Suprapubic skin (tissue), 4 donors: ENCODE measurements at regions not wholly inside any gene's neighbourhood (a gene's known extent, or its start where the extent isn't known, plus 50 kb on each side); places are given as distances from the start of the nearest gene placed in this dataset.

Experiments used
- DNase-seq, 2 donors: peaks; one replicate each; pipeline ENCODE4 v3.0.0-alpha.2; 2019; ENCODE audit warnings: low spot score in 2 of 2
- H3K27ac ChIP-seq: fragments of 200-600 bp; sonication (generic); one replicate; pipeline ENCODE4 v1.5.1; 2019
- H3K27me3 ChIP-seq: fragments of 200-600 bp; sonication (generic); one replicate; pipeline ENCODE4 v1.5.1; 2019
- H3K36me3 ChIP-seq: fragments of 200-600 bp; sonication (generic); one replicate; pipeline ENCODE4 v1.5.1; 2019
- H3K4me1 ChIP-seq: fragments of 200-600 bp; sonication (generic); one replicate; pipeline ENCODE4 v1.5.1; 2019
- H3K4me3 ChIP-seq: fragments of 200-600 bp; sonication (generic); one replicate; pipeline ENCODE4 v1.5.1; 2019; ENCODE audit warnings: mild to moderate bottlenecking
- H3K9me3 ChIP-seq: fragments of 200-600 bp; sonication (generic); one replicate; pipeline ENCODE4 v1.5.1; 2019
- EP300 ChIP-seq: sonication (generic); formaldehyde crosslinking; IDR thresholded peaks from one replicate; pipeline ENCODE4 v1.6.1; 2017; ENCODE audit warnings: antibody characterized with exemption
- POLR2A ChIP-seq, 2 donors: fragments of 450-650 bp; IDR thresholded peaks; one replicate each; pipeline ENCODE4 v1.6.1; 2017; ENCODE audit warnings: antibody characterized with exemption in 2 of 2, mild to moderate bottlenecking in 2 of 2, moderate library complexity in 2 of 2
- POLR2AphosphoS5 ChIP-seq, 3 donors: sonication (generic); formaldehyde crosslinking; IDR thresholded peaks; one replicate each; pipeline ENCODE4 v1.6.1; 2017; ENCODE audit warnings: antibody characterized with exemption in 3 of 3
- WGBS: methylation state at CpG from one replicate; pipeline ENCODE4 v1.1.5; 2018; 5-methylcytosine and 5-hydroxymethylcytosine counted together
- TF ChIP-seq, protein P1 (sequence below), 2 donors: fragments of 200-600 bp in 1 of 2; fragments of 450-650 bp in 1 of 2; sonication (generic) in 1 of 2; IDR thresholded peaks; one replicate each; pipeline ENCODE4 v1.5.1; 2016 to 2019; ENCODE audit warnings: antibody characterized with exemption in 2 of 2, mild to moderate bottlenecking in 1 of 2, moderate library complexity in 1 of 2

DNA sequence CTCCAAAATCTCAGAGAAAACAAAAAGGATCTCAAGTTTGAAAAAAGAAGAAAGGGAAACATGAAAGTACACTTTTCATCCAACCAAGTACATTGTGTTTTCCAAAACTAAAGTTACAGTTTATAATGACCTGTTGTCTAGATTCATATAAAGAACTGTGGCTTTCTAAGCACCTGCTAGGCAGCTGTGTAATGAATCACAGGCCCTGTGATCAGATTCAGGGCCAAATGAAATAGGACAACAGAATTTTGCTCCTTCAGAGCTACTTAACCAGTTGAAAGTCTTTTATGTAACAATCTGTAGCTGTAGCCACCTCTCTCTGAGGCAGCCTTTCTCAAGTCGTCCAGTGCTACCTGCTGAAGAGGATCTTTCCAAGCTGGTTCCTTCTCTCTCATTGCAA, 960.0 kb upstream of the RAG2 start:
- Histone ChIP-seq H3K4me3 (no peak overlapping the region), H3K9me3 (no peaks in the 10 kb centered on the region), H3K27me3 (no peaks in the 10 kb centered on the region), H3K4me1 (no peaks in the 10 kb centered on the region), H3K36me3 (no peaks in the 10 kb centered on the region), H3K27ac (no peak overlapping the region)
- no peak for TF ChIP-seq EP300
- no peak for TF ChIP-seq POLR2AphosphoS5 (IDR thresholded peaks at IDR 0.05)
- WGBS: 46% methylated on average over 1 of the region's 1 CpG
- DNase-seq: no peak

DNA sequence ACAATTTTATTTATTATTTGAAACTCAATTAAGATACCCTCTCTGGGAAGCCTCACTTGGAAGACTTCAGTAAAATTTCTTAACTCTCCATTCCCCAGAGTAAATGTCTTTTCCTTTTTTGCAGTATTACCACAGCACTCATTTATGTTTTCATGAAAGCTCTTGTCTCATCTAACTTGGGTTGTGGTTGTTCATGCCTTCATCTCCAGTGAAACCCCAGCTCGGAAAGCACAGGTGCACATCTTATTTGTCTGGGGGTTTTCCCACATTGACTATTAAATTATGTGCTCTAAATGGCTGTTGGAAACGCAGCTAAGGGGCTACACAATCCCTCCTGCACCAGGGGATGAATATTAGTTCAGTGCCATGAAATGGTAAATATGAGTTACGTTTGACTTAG, 954.2 kb upstream of the RAG2 start:
- TF ChIP-seq, protein P1, sequence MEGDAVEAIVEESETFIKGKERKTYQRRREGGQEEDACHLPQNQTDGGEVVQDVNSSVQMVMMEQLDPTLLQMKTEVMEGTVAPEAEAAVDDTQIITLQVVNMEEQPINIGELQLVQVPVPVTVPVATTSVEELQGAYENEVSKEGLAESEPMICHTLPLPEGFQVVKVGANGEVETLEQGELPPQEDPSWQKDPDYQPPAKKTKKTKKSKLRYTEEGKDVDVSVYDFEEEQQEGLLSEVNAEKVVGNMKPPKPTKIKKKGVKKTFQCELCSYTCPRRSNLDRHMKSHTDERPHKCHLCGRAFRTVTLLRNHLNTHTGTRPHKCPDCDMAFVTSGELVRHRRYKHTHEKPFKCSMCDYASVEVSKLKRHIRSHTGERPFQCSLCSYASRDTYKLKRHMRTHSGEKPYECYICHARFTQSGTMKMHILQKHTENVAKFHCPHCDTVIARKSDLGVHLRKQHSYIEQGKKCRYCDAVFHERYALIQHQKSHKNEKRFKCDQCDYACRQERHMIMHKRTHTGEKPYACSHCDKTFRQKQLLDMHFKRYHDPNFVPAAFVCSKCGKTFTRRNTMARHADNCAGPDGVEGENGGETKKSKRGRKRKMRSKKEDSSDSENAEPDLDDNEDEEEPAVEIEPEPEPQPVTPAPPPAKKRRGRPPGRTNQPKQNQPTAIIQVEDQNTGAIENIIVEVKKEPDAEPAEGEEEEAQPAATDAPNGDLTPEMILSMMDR (IDR thresholded peaks at IDR 0.05): no peak
- no peak for TF ChIP-seq POLR2A (IDR thresholded peaks at IDR 0.05)
- no peak for TF ChIP-seq POLR2AphosphoS5 (IDR thresholded peaks at IDR 0.05)
- no peak for TF ChIP-seq EP300
- Histone ChIP-seq H3K36me3 (no peaks in the 10 kb centered on the region), H3K4me1 (no peaks in the 10 kb centered on the region), H3K27ac (no peak overlapping the region), H3K4me3 (no peak overlapping the region), H3K9me3 (no peaks in the 10 kb centered on the region), H3K27me3 (no peaks in the 10 kb centered on the region)
- DNase-seq: no peak
- 57% methylated on average over 3 of the region's 3 CpGs for WGBS

DNA sequence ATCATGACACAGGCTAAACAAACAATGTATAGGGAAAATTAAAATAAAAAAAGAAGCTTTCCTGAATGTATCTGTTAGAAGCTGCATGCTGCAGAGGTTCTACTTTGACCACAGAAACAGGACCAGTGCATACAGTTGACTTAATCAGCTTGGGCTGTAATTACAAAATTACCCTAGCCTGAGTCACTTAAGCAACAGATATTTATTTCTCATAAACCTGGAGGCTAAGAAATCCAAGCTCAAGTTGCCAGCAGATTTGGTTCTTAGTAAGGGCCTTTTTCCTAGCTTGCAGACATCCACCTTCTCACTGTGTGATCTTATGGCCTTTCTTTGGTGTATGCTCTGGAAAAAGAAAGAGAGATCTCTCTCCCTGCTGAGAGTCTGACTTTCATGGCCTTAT, 946.5 kb upstream of the RAG2 start:
- Histone ChIP-seq H3K27ac (no peak overlapping the region), H3K4me3 (no peak overlapping the region), H3K36me3 (no peaks in the 10 kb centered on the region), H3K27me3 (no peaks in the 10 kb centered on the region), H3K9me3 (no peaks in the 10 kb centered on the region), H3K4me1 (no peaks in the 10 kb centered on the region)
- TF ChIP-seq POLR2AphosphoS5 (IDR thresholded peaks at IDR 0.05): no peak
- no peak for TF ChIP-seq EP300
- DNase-seq: no peak

DNA sequence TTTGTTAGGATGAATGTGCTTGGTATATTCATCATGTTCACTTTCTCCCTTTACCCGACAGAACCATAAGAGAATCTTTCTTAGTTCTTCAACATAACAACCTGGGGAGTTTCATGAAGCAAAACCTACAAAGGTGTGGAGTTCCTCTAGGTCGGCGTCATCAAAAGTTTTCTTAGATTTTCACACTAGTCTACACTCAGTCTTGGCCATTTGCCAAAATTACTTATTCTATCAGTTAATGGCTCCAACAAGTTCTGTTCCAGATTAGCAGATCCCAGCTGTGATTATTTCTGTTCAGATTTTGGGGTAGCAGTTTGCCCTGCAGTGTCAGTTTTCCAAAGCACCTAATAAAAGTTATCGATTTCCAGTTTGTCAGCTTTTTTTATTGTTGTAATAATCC, 935.8 kb upstream of the RAG2 start:
- Histone ChIP-seq H3K27me3 (no peaks in the 10 kb centered on the region), H3K4me3 (no peak overlapping the region), H3K9me3 (no peaks in the 10 kb centered on the region), H3K4me1 (no peaks in the 10 kb centered on the region), H3K36me3 (no peaks in the 10 kb centered on the region), H3K27ac (no peak overlapping the region)
- 79% methylated on average over 4 of the region's 4 CpGs for WGBS
- no peak for DNase-seq
- TF ChIP-seq EP300 (no peak), POLR2AphosphoS5 (IDR thresholded peaks at IDR 0.05) (no peak), POLR2A (IDR thresholded peaks at IDR 0.05) (no peak)
- TF ChIP-seq, protein P1 (IDR thresholded peaks at IDR 0.05): no peak

DNA sequence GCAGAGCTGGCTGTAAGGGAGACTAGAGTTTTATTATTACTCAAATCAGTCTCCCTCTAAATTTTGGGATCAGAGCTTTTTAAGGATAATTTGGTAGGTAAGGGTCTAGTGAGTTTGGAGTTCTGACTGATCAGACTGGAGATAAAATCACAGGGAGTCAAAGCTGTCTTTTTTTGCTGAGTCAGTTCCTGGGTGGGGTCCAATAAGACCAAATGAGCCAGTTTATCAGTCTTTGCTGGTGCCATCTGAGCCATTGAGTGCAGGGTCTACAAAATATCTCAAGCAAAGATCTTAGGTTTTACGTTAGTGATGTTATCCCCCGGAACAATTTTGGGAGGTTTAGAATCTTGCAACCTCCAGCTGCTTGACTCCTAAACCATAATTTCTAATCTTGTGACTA, 935.1 kb upstream of the RAG2 start:
- no peaks in the 10 kb centered on the region for H3K36me3 ChIP-seq
- H3K4me1 ChIP-seq: no peaks in the 10 kb centered on the region
- no peak overlapping the region for H3K4me3 ChIP-seq
- no peak for TF ChIP-seq EP300
- TF ChIP-seq, protein P1 (IDR thresholded peaks at IDR 0.05): no peak
- TF ChIP-seq POLR2A (IDR thresholded peaks at IDR 0.05): no peak
- TF ChIP-seq POLR2AphosphoS5 (IDR thresholded peaks at IDR 0.05): no peak
- no peak overlapping the region for H3K27ac ChIP-seq
- H3K9me3 ChIP-seq: no peaks in the 10 kb centered on the region
- 87% methylated on average over 2 of the region's 2 CpGs for WGBS
- no peaks in the 10 kb centered on the region for H3K27me3 ChIP-seq
- DNase-seq: no peak

DNA sequence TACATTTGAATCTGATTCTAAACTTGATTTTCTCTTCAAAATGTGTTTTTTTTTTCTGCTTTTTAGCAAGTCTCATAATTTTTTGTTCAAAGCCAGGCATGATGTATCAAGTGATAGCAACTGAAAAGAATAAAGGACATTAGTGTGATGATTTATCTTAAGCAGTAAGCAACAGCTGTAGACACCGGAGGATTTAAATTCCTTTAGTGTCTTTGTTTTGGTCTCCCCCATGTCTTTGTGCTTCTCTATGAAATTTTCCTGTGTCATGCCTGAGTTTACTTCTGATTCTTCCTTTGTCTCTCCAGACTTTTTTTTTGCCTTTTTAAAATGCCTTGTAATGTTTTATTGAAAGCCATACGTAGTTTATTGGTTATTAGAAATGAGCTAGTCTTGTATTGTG, 934.2 kb upstream of the RAG2 start:
- no peaks in the 10 kb centered on the region for H3K4me1 ChIP-seq
- 41% methylated on average over 2 of the region's 2 CpGs for WGBS
- H3K4me3 ChIP-seq: no peak overlapping the region
- no peaks in the 10 kb centered on the region for H3K9me3 ChIP-seq
- DNase-seq: no peak
- no peak overlapping the region for H3K27ac ChIP-seq
- H3K36me3 ChIP-seq: no peaks in the 10 kb centered on the region
- no peaks in the 10 kb centered on the region for H3K27me3 ChIP-seq
- TF ChIP-seq, protein P1 (IDR thresholded peaks at IDR 0.05): no peak
- TF ChIP-seq POLR2A (IDR thresholded peaks at IDR 0.05) (no peak), EP300 (no peak), POLR2AphosphoS5 (IDR thresholded peaks at IDR 0.05) (no peak)
